ENCODE measurements at regions not wholly inside any gene's neighbourhood (a gene's known extent, or its start where the extent isn't known, plus 50 kb on each side); places are given as distances from the start of the nearest gene placed in this dataset.

DNA sequence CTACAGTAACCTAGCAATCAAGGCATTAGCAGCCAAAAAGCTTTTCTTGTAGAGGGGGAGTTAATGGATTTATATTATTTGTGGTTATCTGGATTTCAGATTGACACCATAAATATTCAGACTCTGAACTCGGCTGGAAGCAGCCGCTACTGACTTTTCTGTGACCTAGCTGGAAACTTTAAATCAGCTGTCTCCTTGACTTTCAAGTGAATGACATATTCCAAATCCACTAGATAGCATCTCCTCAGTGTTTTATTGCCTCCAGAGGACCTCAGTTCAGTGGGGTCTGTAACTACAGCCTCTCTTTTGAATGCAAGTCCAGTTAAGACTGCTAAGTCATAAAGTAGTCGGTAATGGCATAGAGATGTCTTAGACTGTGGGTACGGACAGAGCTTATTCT, 448.5 kb downstream of the NUF2 start:
- Histone ChIP-seq H3K36me3 (no peaks in the 10 kb centered on the region), H3K9me3 (no peaks in the 10 kb centered on the region), H3K4me3 (no peak overlapping the region), H3K27ac (no peak overlapping the region), H3K27me3 (no peaks in the 10 kb centered on the region), H3K4me1 (no peaks in the 10 kb centered on the region)
- TF ChIP-seq POLR2A (IDR thresholded peaks at IDR 0.05), result no peak
- TF ChIP-seq, protein P1, sequence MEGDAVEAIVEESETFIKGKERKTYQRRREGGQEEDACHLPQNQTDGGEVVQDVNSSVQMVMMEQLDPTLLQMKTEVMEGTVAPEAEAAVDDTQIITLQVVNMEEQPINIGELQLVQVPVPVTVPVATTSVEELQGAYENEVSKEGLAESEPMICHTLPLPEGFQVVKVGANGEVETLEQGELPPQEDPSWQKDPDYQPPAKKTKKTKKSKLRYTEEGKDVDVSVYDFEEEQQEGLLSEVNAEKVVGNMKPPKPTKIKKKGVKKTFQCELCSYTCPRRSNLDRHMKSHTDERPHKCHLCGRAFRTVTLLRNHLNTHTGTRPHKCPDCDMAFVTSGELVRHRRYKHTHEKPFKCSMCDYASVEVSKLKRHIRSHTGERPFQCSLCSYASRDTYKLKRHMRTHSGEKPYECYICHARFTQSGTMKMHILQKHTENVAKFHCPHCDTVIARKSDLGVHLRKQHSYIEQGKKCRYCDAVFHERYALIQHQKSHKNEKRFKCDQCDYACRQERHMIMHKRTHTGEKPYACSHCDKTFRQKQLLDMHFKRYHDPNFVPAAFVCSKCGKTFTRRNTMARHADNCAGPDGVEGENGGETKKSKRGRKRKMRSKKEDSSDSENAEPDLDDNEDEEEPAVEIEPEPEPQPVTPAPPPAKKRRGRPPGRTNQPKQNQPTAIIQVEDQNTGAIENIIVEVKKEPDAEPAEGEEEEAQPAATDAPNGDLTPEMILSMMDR (IDR thresholded peaks at IDR 0.05), result no peak
- DNase-seq, result no peak
- intact Hi-C loops (cut with DNase I; ENCODE audit: low total_unique reads), result no loop called here

DNA sequence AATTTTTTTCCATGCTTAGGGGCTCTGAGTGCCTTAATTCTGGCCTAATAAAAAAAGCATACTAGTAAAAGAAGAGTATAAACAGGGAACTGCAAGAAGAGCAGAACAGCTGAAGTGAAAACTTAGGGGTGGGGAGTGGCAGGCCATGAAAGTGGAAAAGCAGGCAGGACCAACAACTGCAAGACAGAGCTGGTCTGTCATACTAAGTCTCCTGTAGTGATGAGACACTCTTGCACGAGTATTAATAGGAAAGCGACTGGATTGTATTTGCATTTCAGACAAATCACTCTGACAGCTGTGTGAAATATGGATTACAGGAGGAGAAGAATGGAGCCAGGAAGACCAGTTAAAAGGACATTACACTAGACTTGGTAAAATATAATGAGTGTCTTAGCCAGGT, 449.9 kb downstream of the NUF2 start:
- no peak for TF ChIP-seq POLR2A (IDR thresholded peaks at IDR 0.05)
- TF ChIP-seq, protein P1 (IDR thresholded peaks at IDR 0.05), result no peak
- H3K27ac ChIP-seq, result no peak overlapping the region

GRCh38 chr1:163772246-163772645, 450.5 kb downstream of the NUF2 start:
- Histone ChIP-seq H3K9me3 (no peaks in the 10 kb centered on the region), H3K27me3 (no peaks in the 10 kb centered on the region), H3K4me1 (no peaks in the 10 kb centered on the region), H3K27ac (no peak overlapping the region), H3K36me3 (no peaks in the 10 kb centered on the region), H3K4me3 (no peak overlapping the region)
- no peak for DNase-seq
- intact Hi-C loops (cut with DNase I; ENCODE audit: low total_unique reads), result no loop called here
- TF ChIP-seq POLR2A (IDR thresholded peaks at IDR 0.05), result no peak
- TF ChIP-seq, protein P1 (IDR thresholded peaks at IDR 0.05), result no peak

More for the DNA sequence above, 449.9 kb downstream of the NUF2 start:
- Histone ChIP-seq H3K9me3 (no peaks in the 10 kb centered on the region), H3K4me3 (no peak overlapping the region), H3K36me3 (no peaks in the 10 kb centered on the region), H3K27me3 (no peaks in the 10 kb centered on the region), H3K4me1 (no peaks in the 10 kb centered on the region)
- intact Hi-C loops (cut with DNase I; ENCODE audit: low total_unique reads), result no loop called here
- DNase-seq, result no peak

DNA sequence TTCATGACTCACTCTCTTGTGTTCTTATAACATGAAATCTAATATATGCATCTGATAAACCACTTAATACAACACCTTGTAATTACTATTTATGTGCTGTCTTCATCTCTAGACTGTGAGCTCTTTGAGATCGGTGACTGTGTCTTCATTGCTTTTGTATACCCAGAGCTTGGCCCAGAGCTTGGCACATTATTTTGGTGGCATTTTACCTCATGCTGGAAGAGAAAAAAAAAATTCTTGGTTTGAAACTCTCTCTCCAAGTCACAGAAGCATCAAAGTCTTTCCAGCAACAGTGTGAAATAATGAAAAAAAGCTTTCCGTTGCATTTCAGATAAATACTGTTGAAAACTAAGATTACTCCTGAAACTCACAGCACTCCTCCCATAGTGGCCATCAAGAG, 451.6 kb downstream of the NUF2 start:
- Histone ChIP-seq H3K4me1 (no peaks in the 10 kb centered on the region), H3K9me3 (no peaks in the 10 kb centered on the region), H3K27ac (no peak overlapping the region), H3K36me3 (no peaks in the 10 kb centered on the region), H3K27me3 (no peaks in the 10 kb centered on the region), H3K4me3 (no peak overlapping the region)
- DNase-seq, result no peak
- TF ChIP-seq, protein P1 (IDR thresholded peaks at IDR 0.05), result no peak
- TF ChIP-seq POLR2A (IDR thresholded peaks at IDR 0.05), result no peak
- intact Hi-C loops (cut with DNase I; ENCODE audit: low total_unique reads), result no loop called here

- no peaks in the 10 kb centered on the region for H3K9me3 ChIP-seq
- intact Hi-C loops (cut with DNase I; ENCODE audit: low total_unique reads), result no loop called here
- peak; percentile 22 to 36 for DNase-seq
- H3K27me3 ChIP-seq, result no peaks in the 10 kb centered on the region
- no peaks in the 10 kb centered on the region for H3K4me1 ChIP-seq
- no peak overlapping the region for H3K27ac ChIP-seq
- TF ChIP-seq, protein P1 (IDR thresholded peaks at IDR 0.05), result no peak
- TF ChIP-seq POLR2A (IDR thresholded peaks at IDR 0.05), result no peak
- no peak overlapping the region for H3K4me3 ChIP-seq
- no peaks in the 10 kb centered on the region for H3K36me3 ChIP-seq
These were observed 452.7 kb downstream of the NUF2 start for GRCh38 chr1:163774401-163774945.
